ENCODE measurements at regions not wholly inside any gene's neighbourhood (a gene's known extent, or its start where the extent isn't known, plus 50 kb on each side); places are given as distances from the start of the nearest gene placed in this dataset.

GRCh38 chr10:108785011-108785410 is 1138.3 kb downstream of the XPNPEP1 start:
- Histone ChIP-seq H3K9ac (ENCODE audit: low read length) (no peak overlapping the region), H3K27me3 (ENCODE audit: insufficient read depth, low read length) (no peaks in the 10 kb centered on the region), H3K36me3 (ENCODE audit: control insufficient read depth in 1 of 2, insufficient read depth in 2 of 2, low read length in 2 of 2) (no peaks in the 10 kb centered on the region), H3K4me1 (ENCODE audit: control insufficient read depth in 1 of 2, insufficient read depth in 2 of 2, low read length in 2 of 2) (no peaks in the 10 kb centered on the region), H3K27ac (ENCODE audit: low read depth, low read length) (no peak overlapping the region), H2AFZ (ENCODE audit: low read depth, low read length, poor library complexity, severe bottlenecking) (no peak overlapping the region), H4K20me1 (ENCODE audit: insufficient read depth) (no peaks in the 10 kb centered on the region), H3K9me3 (ENCODE audit: control insufficient read depth in 1 of 2, insufficient read depth in 1 of 2, low read depth in 1 of 2, low read length in 2 of 2) (peaks cover 37 to 45% of the 10 kb centered on the region in 2 experiments), H3K4me2 (ENCODE audit: low read length) (no peak overlapping the region), H3K9me2 (ENCODE audit: insufficient read depth) (no peaks in the 10 kb centered on the region), H3K4me3 (replicated peaks in 1 of 2; ENCODE audit: low read depth in 1 of 2, low read length in 2 of 2) (no peak overlapping the region), H3K79me2 (ENCODE audit: insufficient read depth, low read length) (no peaks in the 10 kb centered on the region)
- CTCF ChIA-PET: no interaction called here
- POLR2A ChIA-PET: no interaction called here
- DNase-seq (ENCODE audit: low read depth, low spot score) (no peak), ATAC-seq (no peak)
- intact Hi-C loops (cut with micrococcal nuclease): no loop called here
- BruUV-seq (replicated peaks): no TSS peak
- RAD21 ChIA-PET (ENCODE audit: low non-redundant PET in 1 of 2, low total read pairs in 2 of 2, uncharacterized antibody in 2 of 2, unreplicated experiment in 2 of 2): no interaction called here
- no peak for TF ChIP-seq ATF3 (IDR thresholded peaks at IDR 0.05)
- no peak for TF ChIP-seq CTCF (IDR thresholded peaks at IDR 0.05 in 2 of 3, conservative IDR thresholded peaks at IDR 0.05 in 1 of 3; ENCODE audit: borderline replicate concordance in 1 of 3, insufficient read depth in 1 of 3, low read depth in 2 of 3, low read length in 2 of 3)
- no peak for TF ChIP-seq SIN3A (IDR thresholded peaks at IDR 0.05; ENCODE audit: low read depth)
- TF ChIP-seq POLR2A (IDR thresholded peaks at IDR 0.05; ENCODE audit: borderline replicate concordance, extremely low read depth, insufficient read depth, insufficient read length): no peak
- no peak for TF ChIP-seq POLR2AphosphoS5 (IDR thresholded peaks at IDR 0.05; ENCODE audit: low read depth, low read length)
- no peak for TF ChIP-seq JUND (IDR thresholded peaks at IDR 0.05)
- no peak for TF ChIP-seq CEBPB (IDR thresholded peaks at IDR 0.05; ENCODE audit: low read depth)
- TF ChIP-seq TCF7L2 (IDR thresholded peaks at IDR 0.05; ENCODE audit: borderline replicate concordance, extremely low read depth, insufficient read depth, insufficient read length): no peak
- TF ChIP-seq SRF (IDR thresholded peaks at IDR 0.05; ENCODE audit: low read depth): no peak
- TF ChIP-seq CBX3 (IDR thresholded peaks at IDR 0.05; ENCODE audit: low read depth): no peak
- TF ChIP-seq EZH2phosphoT487 (IDR thresholded peaks at IDR 0.05; ENCODE audit: borderline replicate concordance): no peak
- TF ChIP-seq EZH2 (IDR thresholded peaks at IDR 0.05): no peak
- TF ChIP-seq ELF1 (IDR thresholded peaks at IDR 0.05; ENCODE audit: borderline replicate concordance, low read depth): no peak
- TF ChIP-seq YY1 (IDR thresholded peaks at IDR 0.05; ENCODE audit: extremely low read depth, insufficient replicate concordance, low read depth, low read length): no peak
- no peak for TF ChIP-seq REST (IDR thresholded peaks at IDR 0.05; ENCODE audit: low read depth)
- TF ChIP-seq MAX (IDR thresholded peaks at IDR 0.05): no peak

All from HCT116 (cell line).